Nephron (organoid): ENCODE measurements at regions not wholly inside any gene's neighbourhood (a gene's known extent, or its start where the extent isn't known, plus 50 kb on each side); places are given as distances from the start of the nearest gene placed in this dataset.

Experiments
- H3K27ac Mint-ChIP-seq, 3 experiments: 2 replicates each; pipeline ENCODE4 v1.8.0; 2020; ENCODE audit warnings: mixed read lengths in 3 of 3, mild to moderate bottlenecking in 2 of 3, moderate library complexity in 1 of 3
- H3K27me3 Mint-ChIP-seq: 2 replicates; pipeline ENCODE4 v1.8.0; 2021; ENCODE audit warnings: low read depth, mild to moderate bottlenecking, moderate library complexity, mixed read lengths
- H3K36me3 Mint-ChIP-seq: 2 replicates; pipeline ENCODE4 v1.8.0; 2020; ENCODE audit warnings: low read depth, mixed read lengths
- H3K4me1 Mint-ChIP-seq: 2 replicates; pipeline ENCODE4 v1.8.0; 2020; ENCODE audit warnings: mixed read lengths
- H3K4me3 Mint-ChIP-seq, 3 experiments: 2 replicates each; pipeline ENCODE4 v1.8.0; 2020; ENCODE audit warnings: mild to moderate bottlenecking in 3 of 3, mixed read lengths in 3 of 3, moderate library complexity in 2 of 3
- H3K9me3 Mint-ChIP-seq: 2 replicates; pipeline ENCODE4 v1.8.0; 2020; ENCODE audit warnings: mixed read lengths
- TF ChIP-seq, protein P1 (sequence below), 3 experiments: fragments of 200-600 bp; sonication (generic); IDR thresholded peaks; one replicate each; pipeline ENCODE4 v1.5.0; 2021; ENCODE audit warnings: antibody characterized with exemption in 3 of 3; ENCODE audit not compliant: unreplicated experiment in 3 of 3

- peaks cover 22% of the 10 kb centered on the region for H3K4me1 Mint-ChIP-seq
- no peaks in the 10 kb centered on the region for H3K36me3 Mint-ChIP-seq
- TF ChIP-seq, protein P1, sequence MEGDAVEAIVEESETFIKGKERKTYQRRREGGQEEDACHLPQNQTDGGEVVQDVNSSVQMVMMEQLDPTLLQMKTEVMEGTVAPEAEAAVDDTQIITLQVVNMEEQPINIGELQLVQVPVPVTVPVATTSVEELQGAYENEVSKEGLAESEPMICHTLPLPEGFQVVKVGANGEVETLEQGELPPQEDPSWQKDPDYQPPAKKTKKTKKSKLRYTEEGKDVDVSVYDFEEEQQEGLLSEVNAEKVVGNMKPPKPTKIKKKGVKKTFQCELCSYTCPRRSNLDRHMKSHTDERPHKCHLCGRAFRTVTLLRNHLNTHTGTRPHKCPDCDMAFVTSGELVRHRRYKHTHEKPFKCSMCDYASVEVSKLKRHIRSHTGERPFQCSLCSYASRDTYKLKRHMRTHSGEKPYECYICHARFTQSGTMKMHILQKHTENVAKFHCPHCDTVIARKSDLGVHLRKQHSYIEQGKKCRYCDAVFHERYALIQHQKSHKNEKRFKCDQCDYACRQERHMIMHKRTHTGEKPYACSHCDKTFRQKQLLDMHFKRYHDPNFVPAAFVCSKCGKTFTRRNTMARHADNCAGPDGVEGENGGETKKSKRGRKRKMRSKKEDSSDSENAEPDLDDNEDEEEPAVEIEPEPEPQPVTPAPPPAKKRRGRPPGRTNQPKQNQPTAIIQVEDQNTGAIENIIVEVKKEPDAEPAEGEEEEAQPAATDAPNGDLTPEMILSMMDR (IDR thresholded peaks at IDR 0.05; ENCODE audit: unreplicated experiment in 3 of 3) = no peak
- peaks cover 12% of the 10 kb centered on the region for H3K27me3 Mint-ChIP-seq
- no peaks in the 10 kb centered on the region for H3K9me3 Mint-ChIP-seq
- H3K4me3 Mint-ChIP-seq = no peak overlapping the region
- peak overlapping the region; percentile 10 to 55 (median 42) for H3K27ac Mint-ChIP-seq
Measured at GRCh38 chr12:67593041-67593440, 55.5 kb upstream of the DYRK2 start.

GRCh38 chr12:67593461-67594330, 54.8 kb upstream of the DYRK2 start:
- no peaks in the 10 kb centered on the region for H3K9me3 Mint-ChIP-seq
- peaks cover 22% of the 10 kb centered on the region for H3K4me1 Mint-ChIP-seq
- H3K27ac Mint-ChIP-seq = peak overlapping the region in 1 of 3 experiments; percentile 37
- no peaks in the 10 kb centered on the region for H3K36me3 Mint-ChIP-seq
- TF ChIP-seq, protein P1 (IDR thresholded peaks at IDR 0.05; ENCODE audit: unreplicated experiment in 3 of 3) = no peak
- H3K27me3 Mint-ChIP-seq = peaks cover 8% of the 10 kb centered on the region
- no peak overlapping the region for H3K4me3 Mint-ChIP-seq

DNA sequence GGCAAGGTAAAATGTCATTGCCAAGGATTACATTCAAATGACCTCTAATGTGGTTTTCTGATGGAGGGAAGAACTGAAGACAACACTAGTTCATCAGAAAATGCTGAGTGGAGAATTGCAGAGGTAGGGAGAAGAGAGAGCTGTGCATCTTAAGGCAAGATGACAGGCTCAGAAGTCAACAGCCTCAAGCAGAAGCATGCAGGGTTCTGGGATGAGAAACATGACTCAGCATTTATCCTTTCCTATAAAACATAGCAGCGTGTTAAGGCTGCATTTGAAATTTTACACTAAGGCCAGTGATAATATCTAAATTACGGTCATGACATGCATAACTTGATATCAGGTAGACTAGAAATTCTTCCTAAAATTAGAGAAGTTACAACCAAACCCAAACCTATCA, 53.7 kb upstream of the DYRK2 start:
- Mint-ChIP-seq H3K36me3 (no peaks in the 10 kb centered on the region), H3K4me3 (no peak overlapping the region), H3K27me3 (peaks cover 7% of the 10 kb centered on the region), H3K27ac (no peak overlapping the region), H3K4me1 (peaks cover 22% of the 10 kb centered on the region), H3K9me3 (peaks cover 5% of the 10 kb centered on the region)
- TF ChIP-seq, protein P1 (IDR thresholded peaks at IDR 0.05; ENCODE audit: unreplicated experiment in 3 of 3) = no peak

- Mint-ChIP-seq H3K4me1 (peaks cover 21% of the 10 kb centered on the region), H3K27ac (no peak overlapping the region), H3K36me3 (no peaks in the 10 kb centered on the region), H3K9me3 (peaks cover 5% of the 10 kb centered on the region), H3K27me3 (peaks cover 7% of the 10 kb centered on the region), H3K4me3 (no peak overlapping the region)
- TF ChIP-seq, protein P1 (IDR thresholded peaks at IDR 0.05; ENCODE audit: unreplicated experiment in 3 of 3) = no peak
Measured at GRCh38 chr12:67595365-67595764, 53.2 kb upstream of the DYRK2 start.

DNA sequence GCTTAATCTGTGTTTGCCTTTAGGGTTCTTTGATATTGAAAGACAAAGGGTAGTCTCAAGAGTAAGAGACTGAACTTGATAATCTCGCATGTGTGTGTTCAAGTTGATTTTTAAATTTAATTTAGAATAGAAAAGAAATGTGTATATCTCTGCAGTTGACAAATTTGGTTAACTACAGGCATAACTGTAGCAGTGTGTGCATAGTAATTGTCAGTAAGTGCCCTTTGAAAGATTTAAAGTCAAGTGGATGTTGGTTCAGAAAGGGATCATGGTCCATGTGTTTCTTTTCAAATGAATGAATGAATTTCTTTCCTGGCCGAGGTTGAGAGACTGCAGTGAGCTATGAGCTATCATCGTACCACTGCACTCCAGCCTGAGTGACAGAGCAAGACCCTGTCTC, 49.9 kb upstream of the DYRK2 start:
- Mint-ChIP-seq H3K27ac (no peak overlapping the region), H3K9me3 (peaks cover 5% of the 10 kb centered on the region), H3K4me3 (no peak overlapping the region), H3K4me1 (peaks cover 5% of the 10 kb centered on the region), H3K27me3 (peaks cover 6% of the 10 kb centered on the region), H3K36me3 (no peaks in the 10 kb centered on the region)
- TF ChIP-seq, protein P1 (IDR thresholded peaks at IDR 0.05; ENCODE audit: unreplicated experiment in 3 of 3) = no peak
